Stimulated activated CD4-positive, alpha-beta T cell treated with anti-CD3 and anti-CD28 coated beads, Interleukin-4, amount 100 ng/mL, for 1 hour (primary cell): ENCODE measurements at regions not wholly inside any gene's neighbourhood (a gene's known extent, or its start where the extent isn't known, plus 50 kb on each side); places are given as distances from the start of the nearest gene placed in this dataset.

Source experiments
- DNase-seq: peaks from one replicate; pipeline ENCODE4 v3.0.0-alpha.2; 2020

DNA sequence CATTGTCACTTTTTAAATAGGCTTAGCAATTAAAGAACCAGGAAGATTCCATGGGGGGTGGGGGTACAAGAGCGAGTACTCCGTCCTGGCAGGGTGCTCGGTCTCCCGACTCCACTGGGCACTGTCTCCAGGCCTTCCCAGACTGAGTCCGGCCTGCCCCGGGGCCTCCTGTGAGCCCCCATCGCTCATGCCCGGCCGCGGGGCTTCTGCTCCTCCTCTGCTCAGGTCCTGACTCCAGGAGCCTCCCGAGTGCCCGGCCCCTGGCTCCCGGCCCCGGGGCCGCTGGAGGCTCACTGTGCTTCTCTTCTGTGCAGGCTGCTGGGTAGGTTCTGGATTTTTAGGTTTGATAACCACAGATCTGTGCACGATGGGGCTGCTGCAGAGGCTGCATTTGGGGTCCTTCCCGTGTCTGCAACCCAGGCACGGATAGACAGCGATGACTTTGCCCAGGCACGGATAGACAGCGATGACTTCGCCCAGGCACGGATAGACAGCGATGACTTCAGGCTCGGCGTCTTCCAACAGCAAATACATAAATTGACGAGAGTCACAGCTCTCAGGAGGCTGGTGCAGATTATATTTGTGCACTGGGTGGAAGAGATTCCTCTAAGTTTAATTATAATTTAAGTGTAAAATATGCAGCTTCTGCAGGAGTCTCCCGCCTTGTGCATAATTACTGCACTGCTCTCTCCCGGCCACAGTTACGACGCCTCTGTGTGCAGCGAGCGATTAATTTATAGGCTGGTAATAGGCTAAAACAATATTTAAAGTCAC, 74.8 kb upstream of the RXRA start:
- no peak for DNase-seq

DNA sequence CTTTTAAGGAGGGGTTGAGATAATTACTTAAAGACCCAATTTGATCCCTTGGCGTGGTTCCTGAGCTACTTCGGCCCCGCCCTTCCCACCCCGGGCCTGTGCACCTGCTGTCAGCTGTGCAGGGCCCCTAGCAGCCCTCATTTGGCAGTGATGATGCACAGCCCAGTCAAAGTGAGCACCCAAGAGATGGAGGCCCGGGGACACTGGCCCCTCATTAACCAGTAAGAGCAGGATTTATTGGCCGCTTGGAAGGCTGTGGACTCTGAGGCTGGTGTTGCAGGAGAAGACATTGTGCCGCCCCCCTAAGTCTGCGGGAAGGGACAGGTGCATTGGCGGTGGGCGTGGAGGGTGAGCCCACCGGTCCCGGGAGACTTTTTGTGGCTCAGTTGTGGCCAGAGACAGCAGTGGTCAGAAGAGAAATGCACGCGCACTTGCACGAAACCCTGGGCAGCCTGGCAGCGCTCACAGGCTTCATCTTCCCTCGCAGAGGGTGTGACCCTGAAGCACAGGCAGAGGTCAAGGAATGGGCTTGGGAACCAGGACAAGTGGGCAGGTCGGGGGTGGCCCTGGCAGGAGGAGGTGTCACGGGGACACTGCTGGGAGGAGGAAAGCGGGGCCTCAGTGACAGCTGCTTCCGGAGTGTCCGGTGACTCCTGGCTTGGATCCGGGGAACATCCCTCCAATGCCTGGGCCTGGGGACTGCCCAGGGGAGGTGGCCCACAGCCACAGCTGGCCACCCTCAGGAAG, 74.0 kb upstream of the RXRA start:
- no peak for DNase-seq

DNA sequence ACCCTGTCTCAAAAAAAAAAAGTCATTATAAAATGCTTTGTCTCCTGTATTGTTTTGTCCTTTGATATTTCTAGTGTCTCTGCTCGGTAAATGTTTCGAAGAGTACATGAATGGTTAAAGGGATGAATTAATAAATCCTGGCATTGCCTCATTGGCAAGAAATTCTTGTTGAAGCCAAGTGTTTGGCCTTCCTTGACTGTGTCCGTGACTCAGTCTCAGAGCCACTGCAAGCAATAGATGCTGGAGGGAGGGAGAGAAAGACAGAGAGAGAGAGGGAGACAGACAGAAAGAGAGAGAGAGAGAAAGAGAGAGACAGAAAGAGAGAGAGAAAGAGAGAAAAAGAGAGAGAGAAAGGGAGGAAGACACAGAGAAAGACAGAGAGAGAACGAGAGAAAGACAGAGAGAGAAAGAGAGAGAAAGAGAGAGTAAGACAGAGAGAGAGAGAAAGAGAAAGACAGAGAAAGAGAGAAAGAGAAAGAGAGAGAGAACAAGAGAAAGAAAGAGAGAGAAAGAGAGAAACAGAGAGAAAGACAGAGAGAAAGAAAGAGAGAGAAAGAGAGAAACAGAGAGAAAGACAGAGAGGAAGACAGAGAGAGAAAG, 72.5 kb upstream of the RXRA start:
- no peak for DNase-seq

DNA sequence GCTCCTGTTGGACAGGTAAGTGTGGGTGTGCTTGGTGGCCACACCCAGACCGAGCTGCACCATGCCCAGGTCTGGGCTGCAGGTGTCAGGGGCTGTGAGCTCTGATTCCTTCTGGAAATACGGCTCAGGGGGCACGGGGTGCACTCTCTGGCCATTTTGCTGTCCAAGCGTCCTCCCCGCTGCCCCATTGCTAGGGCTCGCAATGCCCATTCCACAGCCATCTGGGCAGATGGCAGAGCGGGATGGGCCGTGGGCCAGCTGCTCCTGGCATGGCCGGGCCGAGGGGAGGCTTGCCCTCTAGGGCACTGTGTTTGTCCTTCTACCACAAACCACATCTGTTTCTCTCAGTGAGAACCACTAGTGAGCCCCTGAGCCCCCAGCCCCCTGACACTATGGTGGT, 67.9 kb upstream of the RXRA start:
- no peak for DNase-seq

DNA sequence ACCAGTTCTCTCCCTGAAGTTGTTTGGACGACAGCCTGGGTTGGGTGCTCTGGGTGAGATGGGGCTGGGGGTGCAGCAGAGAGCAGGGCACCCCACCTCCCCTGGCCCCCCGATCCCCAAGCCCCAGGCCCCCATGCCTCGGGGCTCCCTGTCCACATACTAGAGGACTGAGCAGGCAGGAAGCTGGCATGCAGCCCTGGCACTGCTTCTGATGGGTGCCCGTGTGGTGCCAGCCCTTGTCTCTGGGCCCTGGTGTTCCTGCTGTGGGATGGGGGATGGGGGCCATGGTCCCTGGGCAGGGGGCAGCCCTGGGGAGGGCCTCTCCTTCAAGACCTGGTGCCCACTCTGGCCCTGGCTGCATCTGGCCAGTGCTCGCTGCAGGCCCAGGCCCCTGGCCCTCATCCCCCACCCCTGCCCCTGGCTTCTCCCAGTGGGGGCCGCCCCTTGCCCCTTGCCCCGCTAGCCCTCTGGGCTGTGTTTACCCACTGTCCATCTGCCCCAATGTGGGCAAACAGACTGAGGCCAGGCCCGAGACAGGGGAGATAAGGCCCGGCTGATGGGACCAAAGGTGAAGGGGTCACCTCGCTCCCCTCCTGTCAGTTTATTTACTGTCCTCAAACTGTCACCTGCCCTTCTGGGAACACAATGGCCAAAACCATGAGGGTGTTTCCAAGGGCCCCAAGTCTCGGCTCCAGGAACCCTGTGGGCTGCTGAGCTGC, 67.3 kb upstream of the RXRA start:
- DNase-seq = no peak

DNA sequence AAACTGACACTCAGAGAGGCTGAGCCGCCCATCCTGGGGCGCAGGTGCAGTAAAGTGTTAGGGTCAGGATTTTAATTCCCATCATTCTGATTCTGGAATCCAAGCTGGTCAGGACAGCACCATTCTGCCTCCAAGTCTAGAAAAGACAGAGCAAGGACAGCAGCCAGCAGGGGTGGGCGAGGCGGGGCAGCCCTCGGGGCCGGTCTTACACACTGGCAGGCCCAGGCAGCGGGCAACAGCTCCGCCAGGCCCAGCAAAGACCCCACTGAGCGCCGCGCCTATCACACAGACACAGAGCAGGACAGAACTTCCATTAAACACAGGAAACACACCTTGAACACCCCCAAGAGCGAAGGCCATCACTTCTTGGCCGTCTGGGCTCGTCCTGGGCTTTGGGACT, 66.5 kb upstream of the RXRA start:
- DNase-seq = no peak

DNA sequence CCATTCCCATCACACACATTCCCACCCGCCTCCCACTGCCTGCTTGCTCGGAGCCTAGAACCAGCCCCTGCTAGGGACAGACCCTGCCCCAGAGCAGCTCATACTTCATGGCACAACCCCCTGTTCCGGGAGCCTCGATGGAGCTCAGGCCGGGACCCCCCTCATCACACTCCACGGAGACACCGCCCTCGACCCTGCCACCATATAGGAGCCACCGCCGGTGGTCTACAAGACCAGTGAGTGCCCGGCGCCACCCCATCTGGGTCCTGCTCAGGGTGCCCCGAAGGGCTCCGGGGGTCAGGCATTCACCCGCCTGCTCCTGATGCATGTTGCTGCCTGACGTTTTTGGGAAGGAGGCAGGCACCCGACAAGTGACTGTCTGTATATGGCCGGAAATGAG, 65.5 kb upstream of the RXRA start:
- no peak for DNase-seq

DNA sequence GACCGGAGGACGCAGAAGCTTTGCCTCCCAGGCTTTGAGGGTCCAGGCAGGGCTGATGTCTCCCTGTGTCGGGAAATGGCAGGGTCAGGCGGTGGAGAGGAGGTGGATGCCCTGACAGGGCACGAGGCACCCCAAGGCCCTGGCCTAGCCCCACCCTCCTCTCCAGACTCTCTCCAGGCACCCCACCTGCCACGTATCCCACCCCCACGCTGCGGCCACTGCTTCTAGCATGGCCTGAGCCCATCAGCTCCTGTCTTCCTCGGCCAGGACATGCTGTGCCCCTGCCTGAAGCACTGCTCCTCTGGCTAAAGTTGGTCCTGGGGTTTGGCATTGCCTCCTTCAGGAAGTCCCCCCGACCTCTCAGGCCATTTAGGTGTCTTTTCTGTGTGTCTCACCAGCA, 64.2 kb upstream of the RXRA start:
- DNase-seq = no peak

DNA sequence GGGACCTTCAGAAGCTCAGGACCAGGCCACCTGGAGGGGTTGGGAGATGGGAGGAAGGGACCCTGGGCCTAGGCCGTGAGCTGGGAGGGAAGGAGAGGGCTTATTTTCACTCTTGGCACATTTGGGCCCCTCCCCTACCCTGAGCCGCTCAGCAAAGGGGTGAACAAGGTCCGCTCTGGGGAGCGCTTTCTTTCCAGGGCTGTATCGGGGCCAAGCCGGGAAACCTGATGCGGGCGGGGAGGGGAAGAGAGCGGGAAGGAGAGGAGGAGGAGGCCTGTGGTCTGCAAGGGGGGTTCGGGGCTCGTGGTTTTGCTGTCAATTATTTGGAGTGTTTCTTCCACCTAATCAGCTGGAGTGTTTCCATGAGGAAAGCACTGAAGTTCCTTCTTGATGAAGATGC, 62.7 kb upstream of the RXRA start:
- no peak for DNase-seq

DNA sequence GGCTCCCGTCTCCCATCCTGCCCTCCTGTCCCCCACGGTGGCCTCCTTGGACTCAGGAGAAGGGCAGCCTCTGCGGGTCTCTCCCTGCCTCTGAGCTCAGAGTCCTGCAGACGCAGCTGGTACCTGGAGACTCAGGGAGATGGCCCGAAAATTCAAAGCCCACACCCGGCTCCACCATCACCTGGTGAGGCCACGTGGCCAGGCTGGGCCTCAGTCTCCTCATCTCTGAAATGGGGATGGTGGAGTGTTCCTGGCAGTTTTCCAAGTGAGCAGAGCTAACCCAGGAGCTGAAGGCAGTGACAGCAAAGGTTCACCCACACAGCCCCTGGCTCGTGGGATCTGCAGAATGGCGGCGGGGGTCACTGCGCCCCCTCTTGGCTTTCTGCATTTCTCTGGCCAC, 62.1 kb upstream of the RXRA start:
- DNase-seq = no peak

DNA sequence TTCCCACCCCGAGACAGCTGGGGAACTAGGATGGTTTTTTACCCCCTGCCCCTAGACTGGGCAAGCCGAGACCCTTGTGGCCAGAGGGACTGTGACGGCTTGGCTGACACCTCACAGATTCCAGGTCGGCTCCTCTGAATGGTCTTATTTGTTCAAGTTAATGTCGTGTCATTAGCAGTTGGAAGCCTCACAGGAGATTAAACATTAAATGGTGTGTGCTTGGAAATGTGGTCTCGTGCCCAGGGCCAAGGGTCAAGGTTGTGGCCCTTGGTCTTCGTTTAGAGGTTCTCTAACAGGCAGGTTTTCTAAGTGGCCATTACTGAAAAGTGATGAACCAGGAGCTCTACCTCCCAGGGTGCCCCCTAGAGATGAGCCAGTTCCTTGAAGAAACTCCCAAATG, 61.2 kb upstream of the RXRA start:
- no peak for DNase-seq

DNA sequence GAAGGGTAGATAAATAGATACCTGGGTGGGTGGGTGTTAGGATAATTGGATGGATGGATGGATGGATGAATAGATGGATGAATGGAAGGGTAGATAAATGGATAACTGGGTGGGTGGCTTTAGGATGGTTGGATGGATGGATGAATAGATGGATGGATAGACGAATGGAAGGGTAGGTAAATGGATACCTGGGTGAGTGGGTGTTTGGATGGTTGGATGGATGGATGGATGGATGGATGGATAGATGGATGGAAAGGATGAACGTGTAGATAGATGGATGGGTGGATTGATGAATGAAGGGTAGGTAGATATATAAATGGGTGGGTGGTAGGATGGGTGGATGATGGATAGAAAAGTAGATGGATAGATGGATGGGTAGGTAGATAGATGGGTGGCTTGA, 59.8 kb upstream of the RXRA start:
- no peak for DNase-seq

DNA sequence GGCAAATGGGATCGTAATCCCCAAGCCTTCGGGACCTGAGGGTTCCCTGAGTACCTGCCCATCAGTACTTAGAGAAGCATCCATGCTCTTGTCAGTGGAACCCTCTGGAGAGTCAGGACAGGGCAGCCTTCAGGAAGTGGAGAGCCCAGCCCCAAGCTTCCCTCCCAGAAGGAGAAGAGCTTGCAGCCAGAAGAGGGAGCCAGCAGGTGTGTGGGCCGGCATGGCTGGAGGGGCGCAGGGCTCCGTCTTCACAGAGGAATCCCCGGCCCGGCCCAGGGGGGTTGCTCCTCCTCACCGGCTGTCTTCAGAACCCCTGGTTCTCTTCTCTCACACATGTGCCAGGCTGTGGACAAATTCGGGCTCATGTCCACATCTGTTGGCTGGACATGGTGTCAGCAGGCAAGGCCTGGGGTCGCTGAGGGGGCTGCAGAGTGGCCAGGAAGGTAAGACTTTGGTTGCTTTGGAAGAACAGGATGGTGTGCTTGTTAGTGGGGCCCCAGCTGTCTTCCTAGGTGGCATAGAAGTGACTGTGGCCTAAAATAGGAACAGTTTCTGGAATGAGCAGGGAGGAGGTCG, 58.9 kb upstream of the RXRA start:
- no peak for DNase-seq

DNA sequence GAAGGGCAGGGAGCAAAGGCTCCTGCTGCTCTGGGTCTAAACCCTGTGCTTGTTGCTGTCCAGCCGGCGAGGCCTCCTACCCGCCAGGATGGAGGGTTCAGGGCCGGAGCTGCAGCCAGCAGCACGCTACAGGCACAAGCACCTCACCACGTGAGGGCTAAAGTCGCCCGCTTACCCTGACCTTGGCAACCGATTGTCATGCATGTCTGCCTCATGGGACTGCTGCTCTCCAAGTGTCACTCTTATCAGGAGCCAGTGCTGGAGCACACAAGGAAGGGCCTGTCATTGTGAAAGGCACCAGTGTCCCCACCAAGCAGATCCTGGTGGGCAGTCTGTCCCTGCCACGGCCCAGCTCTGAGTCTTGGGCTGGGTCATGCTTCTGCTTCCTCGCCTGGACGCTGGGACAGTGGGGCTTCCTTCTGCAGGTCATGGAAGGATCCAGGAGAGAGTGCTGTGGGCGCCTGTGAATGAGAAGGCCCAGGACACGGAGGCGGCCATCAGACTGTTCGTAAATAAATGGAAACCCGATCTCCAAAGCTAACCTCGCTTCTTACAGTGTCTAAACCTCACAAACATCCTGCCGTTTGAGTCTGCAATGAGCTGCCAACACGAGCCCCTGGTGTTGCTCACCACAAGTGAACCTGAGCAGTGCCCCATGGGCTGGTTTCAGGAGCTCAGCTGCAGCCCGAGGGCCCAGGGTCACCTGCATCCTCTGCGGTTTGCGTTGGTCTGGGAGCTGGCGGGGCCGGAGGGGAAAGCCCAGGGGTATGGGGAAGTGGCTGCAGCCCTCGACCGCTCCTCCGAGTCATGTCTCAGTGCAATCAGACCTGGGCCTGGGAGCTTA, 58.2 kb upstream of the RXRA start:
- no peak for DNase-seq

DNA sequence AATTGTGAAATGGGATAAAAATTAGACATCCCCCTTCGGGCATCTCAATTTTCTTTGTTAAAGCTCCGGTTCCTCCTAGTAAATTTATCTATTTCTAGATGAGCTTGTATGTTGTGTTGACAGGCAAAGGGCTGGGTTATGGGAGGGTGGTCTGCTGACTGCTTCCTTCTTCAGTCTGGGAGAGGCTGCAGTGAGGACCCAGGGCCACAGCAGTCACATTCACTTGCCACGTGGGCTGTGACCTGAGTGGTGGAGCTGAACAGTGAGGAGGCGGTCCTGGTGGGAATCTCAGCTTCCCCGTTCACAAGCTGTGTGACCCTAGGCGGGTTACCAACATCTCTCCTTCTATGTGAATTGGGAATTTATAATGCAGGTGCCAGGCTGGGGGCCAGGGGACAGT, 57.5 kb upstream of the RXRA start:
- DNase-seq = no peak

DNA sequence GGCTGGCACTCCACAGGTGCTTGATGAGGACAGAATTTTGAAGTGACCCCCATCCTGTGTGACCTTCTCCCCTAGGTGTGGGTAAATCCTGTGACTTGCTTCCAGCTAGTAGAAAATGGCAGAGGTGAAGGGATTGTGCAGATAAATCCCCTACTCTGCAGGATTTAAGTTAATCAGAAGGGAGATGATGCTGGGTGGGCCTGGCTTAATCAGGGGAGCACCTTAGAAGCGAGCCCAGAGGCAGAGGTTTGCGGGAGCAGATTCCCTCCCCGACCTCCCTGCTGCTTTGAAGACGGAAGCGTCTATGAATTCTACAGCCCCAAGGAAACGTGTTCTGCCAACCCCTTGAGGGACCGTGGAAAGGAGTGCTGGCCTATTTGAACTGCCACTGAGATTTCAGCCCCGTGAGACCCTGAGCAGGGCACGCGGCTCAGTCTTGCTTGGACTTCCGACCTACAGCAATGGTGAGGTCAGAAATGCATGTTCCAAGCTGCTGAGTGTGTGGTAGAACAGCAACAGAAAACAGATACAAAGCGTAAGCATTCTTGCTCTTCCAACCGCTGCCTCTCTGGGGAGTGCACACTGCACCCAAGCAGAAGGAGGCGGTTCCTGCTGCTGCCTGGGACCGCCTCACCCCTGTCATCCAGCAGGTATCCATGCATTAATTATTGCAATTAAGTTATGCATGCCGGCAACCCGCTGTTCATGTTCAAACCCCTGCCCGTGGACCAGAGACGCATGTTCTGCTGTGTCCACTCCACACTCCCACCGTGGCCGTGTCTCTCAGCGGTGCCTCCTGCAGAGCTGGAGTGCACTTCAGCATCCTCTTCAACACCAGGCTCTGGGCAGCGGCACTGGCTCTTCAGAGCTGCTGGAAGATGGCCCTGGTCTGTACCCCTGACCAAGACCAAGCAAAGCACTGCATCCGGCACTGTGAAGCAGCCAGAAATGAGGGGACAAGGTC, 54.6 kb upstream of the RXRA start:
- DNase-seq = no peak

DNA sequence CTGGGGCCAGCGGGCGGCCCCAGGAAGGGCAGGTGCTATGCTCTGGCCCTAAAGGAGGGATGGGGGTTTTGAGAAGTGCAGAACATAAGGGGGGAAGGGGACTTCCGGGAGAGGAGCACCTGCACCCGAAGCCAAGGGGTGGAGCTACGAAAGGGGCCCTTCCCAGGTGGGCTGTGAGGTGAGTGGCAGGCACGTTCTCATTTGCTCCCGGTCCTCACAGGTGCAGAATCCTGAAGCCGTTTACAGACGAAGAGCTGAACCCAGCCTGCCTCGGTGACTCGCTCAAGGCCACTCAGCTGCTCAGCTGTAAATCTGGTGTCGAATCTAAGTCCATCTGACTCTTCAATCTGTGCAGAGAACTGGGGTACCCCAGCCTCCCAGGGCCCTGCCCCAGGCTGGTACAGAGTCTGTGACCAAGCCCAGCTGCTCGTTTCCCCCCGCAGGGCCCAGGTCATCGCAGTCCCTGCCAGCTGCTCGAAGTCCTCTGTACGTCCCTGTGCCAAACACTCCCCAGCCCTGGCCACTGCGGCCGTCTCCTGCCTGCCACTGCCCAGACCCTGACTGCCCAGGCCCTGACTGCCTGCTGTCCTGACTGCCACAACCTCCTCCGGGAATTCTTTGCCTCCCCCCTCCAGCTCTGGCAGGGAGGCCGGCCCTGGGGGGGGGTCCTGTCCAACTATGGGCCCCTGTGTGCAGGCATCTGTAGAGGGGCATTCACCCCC, 53.8 kb upstream of the RXRA start:
- no peak for DNase-seq

DNA sequence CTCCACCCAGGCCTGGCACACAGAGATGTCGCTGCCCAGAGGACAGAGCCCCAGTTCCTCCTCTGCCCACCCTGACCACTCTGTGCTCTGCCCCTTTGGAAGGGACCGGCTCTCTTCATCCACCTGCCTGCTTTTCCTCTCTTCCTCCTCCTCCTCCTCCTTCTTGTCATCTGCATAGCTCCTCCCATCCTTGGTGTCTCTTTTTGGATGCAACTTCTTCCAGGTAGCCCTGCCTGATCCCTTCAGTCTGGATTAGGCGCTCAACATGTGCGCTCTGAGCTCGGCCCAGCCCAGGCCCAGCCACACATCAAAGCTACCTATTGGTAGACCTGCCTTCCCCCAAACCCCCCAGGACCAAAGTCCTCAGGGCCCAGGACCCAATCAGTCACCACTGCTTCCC, 52.6 kb upstream of the RXRA start:
- DNase-seq = no peak

DNA sequence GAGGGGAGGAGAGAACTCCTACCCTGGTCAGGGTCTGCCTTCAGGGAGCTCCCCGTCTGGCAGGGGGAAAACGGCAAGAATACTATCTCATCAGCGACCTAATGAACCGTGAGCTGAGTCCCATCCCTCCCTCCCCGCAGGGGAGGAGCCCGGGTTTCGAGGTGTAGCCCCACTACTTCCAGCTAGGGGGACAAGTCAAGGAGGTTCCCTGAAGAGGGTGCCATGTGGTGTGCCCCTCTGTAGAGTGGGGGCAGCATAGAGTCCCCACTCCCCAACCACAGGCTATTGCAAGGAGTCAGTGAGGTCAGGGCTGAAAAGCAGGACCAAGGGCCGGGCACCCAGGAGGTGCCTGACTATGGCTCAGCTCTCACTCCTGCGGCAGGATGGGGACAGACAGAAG, 50.9 kb upstream of the RXRA start:
- no peak for DNase-seq

DNA sequence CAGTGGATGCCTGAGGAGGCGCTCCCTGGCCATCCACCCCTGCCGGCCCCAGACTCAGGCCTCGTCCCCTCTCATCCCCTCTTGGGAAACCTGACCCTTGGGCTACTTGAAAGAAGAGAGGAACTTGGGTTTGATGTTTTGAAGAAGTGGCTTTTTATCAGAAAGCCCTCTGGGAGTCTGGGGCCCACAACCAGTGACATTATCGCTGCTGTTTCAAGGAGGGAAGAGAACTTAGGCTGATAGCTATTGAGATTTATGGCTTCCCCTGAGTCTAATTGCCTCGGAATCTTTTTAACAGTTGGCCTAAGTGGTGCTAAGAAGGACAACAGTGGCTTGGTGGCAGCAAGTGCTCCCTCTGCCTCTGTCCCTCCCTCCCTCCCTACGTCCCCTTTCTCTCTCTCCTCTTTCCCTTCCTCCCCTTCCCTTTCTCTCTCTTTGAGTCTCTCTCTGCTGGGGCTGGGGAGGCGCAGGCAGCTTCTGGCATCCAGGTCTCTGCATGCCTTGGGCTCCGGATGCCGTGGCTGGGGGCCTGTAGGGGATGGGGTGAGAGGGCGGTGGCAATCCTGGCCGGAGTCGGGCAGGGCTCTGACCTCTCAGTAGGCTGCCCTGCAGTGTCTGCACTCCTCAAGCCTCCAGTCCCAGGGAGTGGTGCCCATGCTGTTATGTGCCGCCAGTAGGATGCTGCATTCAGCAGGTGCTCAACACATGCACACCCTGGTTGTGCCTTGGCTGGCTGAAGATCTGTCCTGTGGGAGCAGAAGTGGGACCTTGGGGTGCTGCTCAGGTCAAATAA, 49.6 kb upstream of the RXRA start:
- DNase-seq = no peak
